H1 (cell line): ENCODE measurements at regions not wholly inside any gene's neighbourhood (a gene's known extent, or its start where the extent isn't known, plus 50 kb on each side); places are given as distances from the start of the nearest gene placed in this dataset.

ENCODE experiments used
- BRCA1 ChIP-seq: IDR thresholded peaks from 2 replicates; pipeline ENCODE4 v1.6.1; 2012; ENCODE audit warnings: low read depth, low read length, improper control_type of control experiment
- CHD7 ChIP-seq: fragments of 300-600 bp; sonication (generic); IDR thresholded peaks from 2 replicates; pipeline ENCODE4 v1.7.1; 2012; ENCODE audit warnings: low read length, moderate library complexity, mild to moderate bottlenecking, inconsistent platforms; ENCODE audit not compliant: insufficient replicate concordance

GRCh38 chr9:25427898-25428297, 250.3 kb downstream of the TUSC1 start (continued):
- no peak for TF ChIP-seq CHD7
- TF ChIP-seq BRCA1 = no peak
